ENCODE measurements at regions not wholly inside any gene's neighbourhood (a gene's known extent, or its start where the extent isn't known, plus 50 kb on each side); places are given as distances from the start of the nearest gene placed in this dataset.

DNA sequence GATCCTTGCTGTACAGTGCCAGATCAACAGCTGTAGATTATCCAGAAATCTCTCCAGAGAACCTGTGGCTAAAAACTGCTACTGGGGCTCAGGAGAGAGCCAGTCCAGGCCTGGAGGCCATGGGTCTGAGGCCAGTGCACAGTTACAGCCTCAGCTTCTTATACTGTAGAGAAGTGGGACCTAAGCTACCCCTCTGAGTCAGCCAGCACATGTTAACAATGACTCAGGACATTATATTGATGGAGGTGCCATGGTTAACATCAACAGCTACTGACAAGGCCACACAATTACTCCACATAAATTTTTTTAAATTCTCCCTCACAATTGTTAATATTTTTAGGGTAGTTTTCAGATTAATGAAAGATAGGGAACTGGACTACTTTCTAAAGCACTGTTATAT, 138.5 kb downstream of the RBM26 start:
- intact Hi-C loops (cut with DNase I), result no loop called here
- ATAC-seq (ENCODE audit: poor library complexity), result no peak
- DNase-seq, result no peak

DNA sequence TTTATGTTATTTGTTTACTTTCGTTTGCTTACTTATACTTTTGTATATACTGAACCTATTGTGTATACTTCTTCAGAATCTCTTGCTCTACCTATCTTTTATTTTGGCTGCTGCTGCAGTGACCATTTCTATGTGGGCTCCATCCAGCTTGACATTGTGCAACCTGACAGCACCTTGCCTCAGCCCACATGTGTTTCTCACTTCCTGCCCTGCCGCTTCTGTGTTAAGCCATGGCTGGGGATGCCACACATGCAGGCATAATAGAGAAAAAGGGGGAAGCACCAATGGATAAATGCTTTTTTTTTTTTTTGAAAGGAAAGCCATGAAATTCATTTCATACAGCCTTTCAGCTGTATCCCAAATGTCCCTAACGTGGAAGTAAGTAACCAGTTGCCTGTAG, 147.6 kb downstream of the RBM26 start:
- DNase-seq, result no peak
- intact Hi-C loops (cut with DNase I), result no loop called here
- ATAC-seq (ENCODE audit: poor library complexity), result no peak

GRCh38 chr13:79246578-79246949, 159.5 kb downstream of the RBM26 start:
- intact Hi-C loops (cut with DNase I), result no loop called here
- ATAC-seq (ENCODE audit: poor library complexity) (no peak), DNase-seq (no peak)

GRCh38 chr13:79245937-79246577, 160.0 kb downstream of the RBM26 start:
- intact Hi-C loops (cut with DNase I), result no loop called here
- no peak for DNase-seq
- ATAC-seq (ENCODE audit: poor library complexity), result no peak

DNA sequence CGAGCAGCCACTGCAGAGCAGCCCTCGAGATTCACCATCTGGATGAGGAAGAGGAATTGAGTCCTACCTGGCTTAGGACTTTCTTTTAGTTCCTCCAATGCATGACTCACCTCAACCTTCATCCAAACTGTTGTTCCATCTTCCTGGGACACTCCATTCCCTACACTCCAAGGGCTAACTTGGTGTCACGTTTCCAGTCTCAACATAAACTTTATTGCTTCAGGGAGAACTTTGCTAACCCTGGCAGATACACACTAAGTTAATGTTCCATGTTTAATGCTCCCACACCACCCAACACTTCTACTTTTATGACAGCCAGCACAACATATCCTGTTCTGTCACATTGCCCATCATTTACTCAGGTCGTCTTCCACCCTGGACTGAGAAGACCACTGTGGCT, 164.4 kb downstream of the RBM26 start:
- ATAC-seq (ENCODE audit: poor library complexity) (no peak), DNase-seq (no peak)
- intact Hi-C loops (cut with DNase I), result no loop called here

- ATAC-seq (ENCODE audit: poor library complexity) (no peak), DNase-seq (no peak)
- intact Hi-C loops (cut with DNase I), result no loop called here
Observed at GRCh38 chr13:79237981-79238380, 168.1 kb downstream of the RBM26 start.

DNA sequence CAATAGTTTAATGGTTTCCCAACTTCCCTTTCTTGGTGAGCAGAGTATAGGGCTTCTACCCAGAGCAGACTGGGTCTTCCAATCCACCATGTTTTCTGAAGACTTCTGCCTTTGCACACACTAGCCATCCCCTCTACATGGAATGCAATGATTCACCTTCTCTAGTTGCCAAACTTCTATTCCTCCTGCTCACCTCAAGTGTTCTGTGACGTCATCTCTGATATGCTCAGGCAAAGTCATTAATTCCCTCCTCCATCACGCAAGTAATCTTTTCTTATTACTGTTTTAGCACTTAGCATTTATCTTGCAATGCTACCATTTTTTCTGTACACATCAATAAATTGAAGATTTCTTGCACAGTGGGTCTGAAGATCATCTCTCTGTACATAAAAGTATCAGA, 174.2 kb downstream of the RBM26 start:
- intact Hi-C loops (cut with DNase I), result no loop called here
- ATAC-seq (ENCODE audit: poor library complexity), result no peak
- no peak for DNase-seq

GRCh38 chr13:79229761-79230160, 176.3 kb downstream of the RBM26 start:
- DNase-seq (no peak), ATAC-seq (ENCODE audit: poor library complexity) (no peak)
- intact Hi-C loops (cut with DNase I), result no loop called here

- no peak for DNase-seq
- intact Hi-C loops (cut with DNase I), result no loop called here
- no peak for ATAC-seq (ENCODE audit: poor library complexity)
Observed at GRCh38 chr13:79228972-79229371, 177.1 kb downstream of the RBM26 start.

DNA sequence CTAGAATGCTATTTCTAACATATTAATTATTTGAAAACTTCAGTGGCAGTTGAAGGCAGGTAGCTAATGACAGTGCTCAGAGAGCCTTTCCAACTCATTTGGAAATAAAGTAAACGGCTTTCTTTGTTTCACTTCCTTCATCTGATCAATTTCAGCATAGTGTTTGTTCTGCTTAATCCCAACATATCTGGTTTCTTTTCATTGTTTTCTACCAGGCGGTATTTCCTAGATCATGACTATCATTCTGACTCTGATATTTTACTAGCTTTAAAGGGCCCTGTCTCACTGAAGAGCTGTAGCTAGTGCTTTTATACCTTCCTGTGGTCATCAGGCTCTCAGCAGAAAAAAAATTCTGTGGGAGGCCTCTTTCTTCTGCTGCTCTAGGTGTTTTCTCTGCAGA, 178.6 kb downstream of the RBM26 start:
- intact Hi-C loops (cut with DNase I), result no loop called here
- ATAC-seq (ENCODE audit: poor library complexity), result no peak

DNA sequence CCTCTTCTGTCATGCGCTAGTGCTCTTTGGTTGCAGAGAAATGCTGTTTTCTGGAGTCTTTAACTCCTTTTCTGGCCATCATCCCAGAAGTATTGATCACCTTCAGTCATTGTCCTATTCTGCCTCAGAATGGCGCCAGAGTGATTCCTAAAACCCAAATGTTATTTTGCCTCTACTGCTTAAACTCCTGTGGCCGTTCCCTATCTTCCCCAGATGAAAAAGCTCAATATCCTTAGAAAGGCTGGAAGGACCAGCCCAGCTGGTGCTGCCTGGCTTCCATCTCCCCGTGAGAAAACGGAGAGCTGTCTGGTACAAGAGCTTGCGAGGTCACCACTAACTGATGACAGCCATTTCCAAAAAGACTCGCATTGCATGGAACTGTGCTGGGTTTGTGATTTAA, 179.1 kb downstream of the RBM26 start:
- DNase-seq (no peak), ATAC-seq (ENCODE audit: poor library complexity) (no peak)
- intact Hi-C loops (cut with DNase I), result no loop called here

More for the DNA sequence above, 178.6 kb downstream of the RBM26 start:
- no peak for DNase-seq

GRCh38 chr13:79226250-79226649, 179.8 kb downstream of the RBM26 start:
- intact Hi-C loops (cut with DNase I), result no loop called here
- ATAC-seq (ENCODE audit: poor library complexity), result no peak
- DNase-seq, result no peak

GRCh38 chr13:79225487-79226232, 180.4 kb downstream of the RBM26 start:
- ATAC-seq (ENCODE audit: poor library complexity) (no peak), DNase-seq (no peak)
- intact Hi-C loops (cut with DNase I), result no loop called here

DNA sequence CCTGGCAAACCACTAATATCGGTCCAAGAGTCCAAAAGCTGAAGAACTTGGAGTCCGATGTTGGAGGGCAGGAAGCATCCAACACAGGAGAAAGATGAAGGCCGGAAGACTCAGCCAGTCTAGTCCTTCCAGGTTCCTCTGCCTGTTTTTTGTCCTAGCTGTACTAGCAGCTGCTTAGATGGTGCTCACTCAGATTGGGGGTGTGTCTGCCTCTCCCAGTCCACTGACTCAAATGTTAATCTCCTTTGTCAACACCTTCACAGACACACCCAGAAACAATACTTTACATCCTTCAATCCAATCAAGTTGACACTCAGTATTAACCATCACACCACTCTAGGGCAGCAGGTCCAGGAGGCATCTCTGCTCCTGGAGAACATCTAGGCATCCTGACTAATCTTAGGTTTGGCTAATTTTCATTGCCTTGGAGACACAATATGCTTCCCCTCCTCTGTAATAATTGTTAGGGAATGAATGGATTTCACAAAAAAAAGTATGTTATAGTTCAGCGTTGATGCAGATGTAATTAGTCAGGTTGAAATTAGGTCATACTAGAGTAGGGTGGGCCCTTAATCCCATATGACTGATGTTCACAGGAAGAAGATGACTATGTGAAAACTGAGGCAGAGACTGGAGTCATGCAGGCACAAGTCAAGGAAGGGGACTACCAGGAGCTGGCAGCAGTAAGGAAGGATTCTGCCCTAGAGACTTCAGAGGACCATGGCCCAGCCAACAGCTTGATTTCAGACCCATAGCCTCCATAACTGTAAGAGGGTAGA, 183.4 kb downstream of the RBM26 start:
- ATAC-seq (ENCODE audit: poor library complexity), result no peak
- intact Hi-C loops (cut with DNase I), result no loop called here
- DNase-seq, result no peak

- DNase-seq (no peak), ATAC-seq (ENCODE audit: poor library complexity) (no peak)
- intact Hi-C loops (cut with DNase I), result no loop called here
Observed at GRCh38 chr13:79212064-79212619, 193.9 kb downstream of the RBM26 start.

- ATAC-seq (ENCODE audit: poor library complexity), result no peak
- no peak for DNase-seq
- intact Hi-C loops (cut with DNase I), result no loop called here
Observed at GRCh38 chr13:79211377-79211776, 194.7 kb downstream of the RBM26 start.

DNA sequence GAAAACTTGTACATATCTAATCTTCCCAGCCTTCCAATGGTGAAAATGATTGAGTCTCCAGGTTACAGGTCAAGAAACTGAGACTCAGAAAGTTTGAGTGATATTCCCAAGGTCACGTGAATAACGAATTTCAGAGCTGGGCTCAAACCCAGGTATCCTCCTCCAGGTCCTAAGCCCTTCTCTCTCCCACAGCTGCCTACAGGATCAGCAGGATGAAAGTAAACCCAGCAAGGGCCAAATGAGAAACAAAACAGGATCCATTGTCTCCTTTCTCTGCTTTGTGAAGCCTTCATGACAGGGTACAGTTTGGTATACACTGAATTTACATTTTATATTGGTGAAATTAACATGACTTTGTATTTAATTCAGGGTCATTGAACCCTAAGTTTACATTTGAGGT, 208.1 kb downstream of the RBM26 start:
- ATAC-seq (ENCODE audit: poor library complexity) (no peak), DNase-seq (no peak)
- intact Hi-C loops (cut with DNase I), result no loop called here

GRCh38 chr13:79196843-79197242, 209.2 kb downstream of the RBM26 start:
- ATAC-seq (ENCODE audit: poor library complexity) (no peak), DNase-seq (no peak)
- intact Hi-C loops (cut with DNase I), result no loop called here

- intact Hi-C loops (cut with DNase I), result no loop called here
- DNase-seq, result no peak
- ATAC-seq (ENCODE audit: poor library complexity), result no peak
Observed at GRCh38 chr13:79196366-79196765, 209.7 kb downstream of the RBM26 start.

GRCh38 chr13:79194727-79195126, 211.3 kb downstream of the RBM26 start:
- no peak for DNase-seq
- intact Hi-C loops (cut with DNase I), result no loop called here
- no peak for ATAC-seq (ENCODE audit: poor library complexity)
